Hematopoietic multipotent progenitor cell treated with erythropoietin and hydrocortisone succinate and interleukin-3 and kit ligand, for 4 days (in vitro differentiated cells): ENCODE measurements at regions not wholly inside any gene's neighbourhood (a gene's known extent, or its start where the extent isn't known, plus 50 kb on each side); places are given as distances from the start of the nearest gene placed in this dataset.

Experiments used
- DNase-seq: peaks from one replicate; pipeline ENCODE4 v3.0.0-alpha.2; 2015

DNA sequence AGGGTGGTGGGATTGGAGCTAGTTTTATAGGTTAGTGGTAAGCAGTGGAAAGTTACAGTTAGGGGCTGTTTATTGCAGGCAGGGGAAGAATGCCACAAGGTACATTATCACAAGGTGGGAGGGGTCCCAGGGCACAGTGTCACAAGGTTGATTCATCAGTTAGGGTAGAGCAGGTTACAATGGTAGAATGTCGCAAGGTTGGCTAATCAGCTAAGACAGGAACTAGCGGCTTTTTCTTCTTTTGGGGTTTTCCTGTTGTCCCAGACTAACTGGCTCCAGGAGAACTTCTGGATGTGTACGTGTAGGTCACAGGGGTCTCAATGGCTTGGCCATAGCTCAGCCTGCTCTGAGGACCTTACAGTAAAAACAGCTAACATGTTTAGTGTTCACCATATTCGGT is 1221.1 kb downstream of the SLITRK1 start:
- no peak for DNase-seq

DNA sequence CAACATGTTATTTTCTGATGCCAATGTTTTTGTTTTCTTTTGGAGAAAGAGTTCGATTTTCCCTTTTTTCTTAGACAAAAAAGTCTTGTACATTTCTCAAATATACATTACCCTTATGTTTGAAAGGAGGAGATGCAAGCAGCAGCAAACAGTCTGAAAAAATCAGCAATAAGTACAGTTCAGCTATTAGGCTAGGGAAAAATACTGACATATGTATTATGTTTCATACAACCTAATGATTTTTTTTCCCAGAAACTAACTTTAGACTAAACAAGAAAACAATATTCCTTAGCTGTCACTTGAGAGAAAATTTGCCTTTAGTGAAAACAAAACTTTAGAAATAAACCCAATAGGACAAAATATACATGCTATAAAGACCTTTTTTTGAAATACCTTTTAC is 1223.5 kb downstream of the SLITRK1 start:
- no peak for DNase-seq

DNA sequence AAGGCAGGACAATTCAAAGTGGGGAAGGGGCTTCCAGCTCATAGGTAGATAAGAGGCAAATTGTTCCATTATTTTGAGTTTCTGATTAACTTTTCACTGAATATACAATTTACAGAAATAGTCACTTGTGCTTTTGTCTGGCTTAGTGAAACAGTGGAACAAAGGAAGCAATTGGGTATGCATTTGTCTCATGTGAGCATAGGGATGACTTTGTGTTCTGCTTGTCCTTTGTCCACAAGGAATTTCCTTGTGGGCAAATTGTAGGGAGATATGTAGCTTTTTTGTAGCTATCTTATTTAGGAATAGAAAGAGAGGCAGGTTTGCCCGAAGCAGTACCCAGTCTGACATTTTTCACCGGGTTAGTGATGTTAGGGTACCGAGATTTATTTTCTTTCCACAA is 1224.8 kb downstream of the SLITRK1 start:
- DNase-seq = no peak

DNA sequence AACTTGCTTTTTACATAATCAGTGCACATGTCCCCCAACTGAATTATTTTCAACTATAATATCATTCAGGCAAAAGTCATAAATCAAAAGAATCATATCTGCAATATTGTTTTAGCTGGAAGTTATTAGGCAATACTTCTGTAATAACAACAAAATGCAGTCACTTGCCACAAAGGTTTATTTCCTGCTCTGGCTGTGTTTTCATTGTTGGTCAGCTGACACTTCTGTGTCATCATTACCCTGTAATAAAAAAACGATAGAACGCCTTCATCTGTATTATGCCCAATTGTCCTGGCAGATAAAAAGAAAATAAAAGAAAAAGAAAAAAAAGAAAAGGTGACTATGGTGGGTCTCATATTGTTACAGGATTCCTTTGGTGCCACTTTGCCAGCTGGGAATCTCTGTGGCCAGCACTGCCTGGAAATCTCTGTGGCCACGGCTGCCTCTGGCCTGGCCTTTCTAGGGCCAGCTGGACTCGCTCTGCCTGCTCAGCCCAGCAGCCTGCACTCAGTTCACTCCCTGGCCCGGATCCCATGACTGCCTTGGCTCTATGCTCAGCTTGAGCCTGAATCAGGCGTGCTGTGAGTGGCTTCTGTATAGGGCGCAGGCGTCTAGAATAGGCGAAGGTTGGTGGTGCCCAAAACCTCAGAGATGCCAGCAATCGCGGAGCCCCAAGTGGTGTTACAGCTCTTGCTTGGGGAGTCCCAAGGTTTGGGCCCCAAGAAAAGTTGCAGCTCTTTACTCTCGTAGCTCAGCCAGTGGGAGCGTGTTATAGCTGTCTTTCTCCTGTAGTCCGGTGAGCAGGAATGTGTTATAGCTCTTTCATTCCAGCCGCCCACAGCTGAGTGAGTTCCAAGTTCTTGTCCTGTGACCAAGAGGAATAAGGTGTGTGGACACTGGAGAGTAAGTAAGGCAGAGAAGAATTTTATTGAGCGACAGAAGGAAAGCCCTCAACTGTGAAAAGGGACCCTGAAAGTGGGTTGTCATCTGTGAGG is 1227.1 kb downstream of the SLITRK1 start:
- no peak for DNase-seq

DNA sequence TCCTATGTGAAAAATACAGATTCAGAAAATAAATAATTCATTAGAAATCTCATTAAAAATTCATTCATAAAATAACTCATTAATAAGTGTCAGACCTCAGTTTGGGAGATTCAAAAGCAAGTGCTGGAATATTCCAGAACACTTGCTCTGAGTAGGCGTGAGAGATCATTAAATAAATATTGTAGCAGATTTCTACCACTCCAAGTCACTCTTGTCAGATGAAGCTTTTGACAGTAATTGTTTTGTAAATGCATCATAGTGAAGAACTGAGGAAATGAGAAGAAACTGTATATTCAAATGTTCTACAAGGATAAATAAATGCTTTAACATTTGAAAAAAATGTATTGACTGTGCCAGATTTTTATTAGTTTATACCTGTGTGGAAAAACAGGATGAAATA is 1228.1 kb downstream of the SLITRK1 start:
- no peak for DNase-seq

DNA sequence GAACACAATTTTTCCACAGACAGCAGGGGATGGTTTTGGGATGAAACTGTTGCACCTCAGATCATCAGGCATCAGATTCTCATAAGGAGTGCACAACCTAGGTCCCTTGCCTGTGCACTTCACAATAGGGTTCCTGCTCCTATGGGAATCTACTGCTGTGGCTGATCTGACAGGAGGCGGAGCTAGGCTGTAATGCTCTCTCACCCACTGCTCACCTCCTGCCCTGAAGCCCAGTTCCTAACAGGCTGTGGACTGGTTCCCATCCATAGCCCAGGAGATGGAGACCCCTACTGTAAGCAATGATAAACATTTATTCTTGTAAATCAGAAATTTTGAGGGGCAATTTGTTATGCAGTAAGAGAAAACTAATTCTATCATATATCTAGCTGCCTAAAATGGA is 1234.7 kb downstream of the SLITRK1 start:
- peak; percentile 4 for DNase-seq

DNA sequence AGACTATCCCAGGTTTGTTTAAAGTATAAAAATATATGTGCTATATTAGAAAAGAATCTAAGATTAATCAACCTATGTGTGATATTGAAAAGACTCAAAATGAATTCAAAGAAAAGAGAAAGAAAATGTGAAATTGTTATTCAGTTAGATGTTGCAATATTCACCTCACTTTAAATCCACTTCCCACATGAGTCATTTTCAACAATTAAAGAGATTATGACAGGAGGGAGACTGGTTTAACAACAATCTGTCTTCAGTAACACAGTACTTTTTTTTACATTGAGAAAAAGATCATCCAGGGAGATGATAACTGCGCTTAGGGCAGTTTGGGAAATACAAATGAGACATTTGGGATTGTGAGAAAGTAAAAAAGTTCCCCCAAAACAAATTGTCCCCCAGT is 1246.2 kb downstream of the SLITRK1 start:
- DNase-seq = peak; percentile 6

DNA sequence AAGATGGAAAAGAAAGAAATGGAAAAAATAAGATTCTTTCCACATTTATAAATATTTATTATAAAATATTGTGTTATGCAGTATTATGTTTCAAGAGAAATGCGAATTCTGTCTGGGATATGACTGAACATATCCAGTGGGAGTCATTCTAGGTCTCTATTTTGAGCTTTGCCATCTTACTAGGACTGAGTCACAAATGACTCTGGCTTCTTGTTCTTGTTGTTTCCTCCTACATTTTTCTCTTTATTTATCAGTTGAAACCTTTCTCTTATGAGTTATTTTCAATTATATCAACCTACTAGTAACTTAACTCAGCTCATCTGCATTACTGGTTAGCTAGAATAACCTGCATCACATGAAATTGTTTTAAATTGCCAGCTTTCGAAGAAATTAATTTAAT is 1247.3 kb downstream of the SLITRK1 start:
- DNase-seq = no peak

DNA sequence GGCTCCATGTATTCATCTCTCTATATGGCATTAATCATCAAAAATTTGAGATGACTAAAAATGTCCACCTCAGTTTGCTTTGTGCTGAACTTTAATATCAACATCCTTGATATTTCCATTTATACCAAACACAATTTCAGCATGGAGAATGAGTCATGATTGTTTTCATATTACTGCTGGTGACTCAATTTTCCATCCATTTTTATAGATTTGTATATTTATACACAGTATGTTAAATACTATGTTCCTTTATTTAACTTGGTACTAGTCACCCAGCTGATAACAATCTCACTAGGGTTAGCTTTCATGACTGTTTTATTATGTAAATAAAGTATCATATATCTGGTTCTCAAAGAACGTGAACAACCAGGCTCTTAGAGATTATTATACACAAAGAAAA is 1255.1 kb downstream of the SLITRK1 start:
- no peak for DNase-seq

DNA sequence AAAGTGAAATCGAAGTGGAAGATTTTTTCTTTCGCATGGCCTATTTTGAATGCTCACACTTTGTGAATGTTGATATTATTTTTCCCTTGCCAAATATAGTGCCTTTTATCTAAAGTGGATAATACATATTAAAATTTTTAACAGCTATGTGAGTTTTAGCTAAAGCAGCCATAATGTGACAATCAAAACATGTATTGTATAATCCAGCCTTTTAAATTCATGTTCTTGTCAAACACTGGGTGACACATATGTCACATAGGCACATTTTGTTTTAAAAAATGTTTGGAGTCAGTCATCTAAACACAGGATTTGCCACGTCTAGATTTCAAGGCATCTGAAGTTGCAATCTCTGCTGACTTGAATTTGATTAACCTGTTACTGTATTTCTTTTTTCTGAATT is 1256.6 kb downstream of the SLITRK1 start:
- no peak for DNase-seq

DNA sequence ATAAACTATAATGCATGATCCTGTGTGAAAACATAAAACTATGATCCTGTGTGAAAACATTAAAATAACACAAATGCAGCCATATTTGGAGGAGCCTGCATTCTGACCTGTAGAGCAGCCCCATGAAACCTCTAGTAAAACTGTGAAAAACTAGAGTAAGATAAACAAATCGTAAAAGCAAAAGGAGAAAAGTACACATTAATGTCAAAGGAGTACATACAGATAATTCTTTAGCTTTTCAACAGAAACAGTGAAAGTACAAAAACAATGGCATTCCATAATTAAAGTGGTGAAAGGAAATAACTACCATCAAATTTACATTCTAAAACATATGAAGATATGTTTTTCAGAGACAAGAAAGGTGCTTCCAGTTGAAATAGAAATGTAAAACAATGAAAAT is 1267.2 kb downstream of the SLITRK1 start:
- no peak for DNase-seq

DNA sequence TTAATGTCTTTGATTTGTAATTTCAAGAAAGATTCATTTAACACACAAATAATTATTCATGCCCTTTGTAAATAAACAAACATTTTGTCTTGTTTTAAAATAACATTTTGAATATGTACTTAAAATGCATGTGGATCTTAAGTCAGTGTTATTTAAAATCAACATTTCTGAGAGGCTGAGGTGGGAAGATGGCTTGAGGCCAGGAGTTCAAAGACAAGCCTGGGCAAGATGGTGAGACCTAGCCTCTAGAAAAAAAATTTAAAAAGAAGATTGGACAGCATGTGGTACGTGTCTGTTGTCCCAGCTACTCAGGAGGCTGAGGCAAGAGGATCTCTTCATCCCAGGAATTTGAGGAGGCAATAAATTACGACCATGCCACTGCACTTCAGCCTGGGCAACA is 1268.2 kb downstream of the SLITRK1 start:
- DNase-seq = no peak

DNA sequence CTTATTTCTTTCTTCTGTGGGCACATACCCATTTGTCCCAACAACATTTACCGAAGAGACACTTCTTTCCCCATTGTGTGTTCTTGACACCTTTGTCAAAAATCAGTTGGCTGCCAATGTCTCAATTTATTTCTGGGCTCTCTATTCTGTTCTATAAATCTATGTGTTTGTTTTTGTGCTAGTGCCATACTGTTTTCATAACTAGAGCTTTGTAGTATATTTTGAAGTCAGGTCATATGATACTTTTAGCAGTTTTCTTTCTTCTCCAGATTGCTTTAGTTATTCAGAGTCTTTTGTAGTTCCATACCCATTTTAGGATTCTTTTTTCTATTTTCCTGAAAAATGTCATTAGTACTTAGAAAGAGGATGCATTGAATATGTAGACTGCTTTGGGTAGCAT is 1276.3 kb downstream of the SLITRK1 start:
- no peak for DNase-seq

DNA sequence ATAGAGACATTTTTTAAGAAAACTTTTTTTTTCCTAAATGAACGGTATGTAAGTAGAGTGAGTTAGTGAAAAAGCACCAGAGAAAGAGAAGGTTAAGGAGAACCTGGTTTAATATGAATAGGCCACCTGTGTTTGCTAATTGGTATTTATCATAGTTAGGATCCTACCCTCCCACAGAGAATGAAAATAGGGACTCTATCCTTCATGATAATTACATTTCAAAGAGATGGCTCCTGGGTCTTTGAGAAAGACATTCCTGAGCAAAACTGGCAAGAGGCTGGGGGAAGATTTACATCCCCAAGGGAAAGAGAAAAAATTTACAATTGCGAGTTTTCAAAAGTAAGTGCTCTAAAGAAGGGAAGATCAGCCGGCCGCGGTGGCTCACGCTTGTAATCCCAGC is 1284.5 kb downstream of the SLITRK1 start:
- no peak for DNase-seq

DNA sequence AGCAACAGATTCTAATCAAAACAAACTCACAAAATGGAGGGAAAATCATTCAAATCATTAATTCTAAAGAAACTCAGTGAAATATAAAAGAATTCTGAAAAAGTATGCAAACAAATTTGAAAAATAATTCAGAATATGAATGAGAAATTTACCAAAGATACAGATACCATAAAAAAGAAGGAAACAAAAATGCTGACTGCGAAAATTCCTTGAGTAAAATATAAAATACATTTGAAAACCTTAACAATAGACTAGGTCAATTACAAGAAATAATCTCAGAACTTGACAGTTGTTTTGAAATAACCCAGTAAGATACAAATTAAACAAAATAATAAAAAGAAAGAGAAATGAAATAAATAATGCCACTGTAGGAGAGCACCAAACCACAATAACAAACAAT is 1289.0 kb downstream of the SLITRK1 start:
- no peak for DNase-seq

DNA sequence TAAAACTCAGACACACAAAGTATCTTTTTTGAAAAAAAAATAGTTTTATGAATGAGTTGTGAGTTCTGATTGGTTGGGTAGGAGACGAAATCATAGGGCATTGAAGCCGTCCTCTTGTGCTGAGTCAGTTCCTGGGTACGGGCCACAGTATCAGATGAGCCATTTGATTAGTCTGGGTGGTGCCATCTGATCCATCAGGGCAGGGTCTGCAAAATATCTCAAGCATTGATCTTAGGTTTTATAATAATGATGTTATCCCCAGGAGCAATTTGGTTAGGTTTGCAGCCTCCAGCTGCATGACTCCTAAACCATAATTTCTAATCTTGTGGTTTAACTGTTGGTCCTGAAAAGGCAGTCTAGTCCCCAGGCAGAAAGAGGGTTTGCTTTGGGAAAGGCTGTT is 1310.6 kb downstream of the SLITRK1 start:
- DNase-seq = peak; percentile 48

DNA sequence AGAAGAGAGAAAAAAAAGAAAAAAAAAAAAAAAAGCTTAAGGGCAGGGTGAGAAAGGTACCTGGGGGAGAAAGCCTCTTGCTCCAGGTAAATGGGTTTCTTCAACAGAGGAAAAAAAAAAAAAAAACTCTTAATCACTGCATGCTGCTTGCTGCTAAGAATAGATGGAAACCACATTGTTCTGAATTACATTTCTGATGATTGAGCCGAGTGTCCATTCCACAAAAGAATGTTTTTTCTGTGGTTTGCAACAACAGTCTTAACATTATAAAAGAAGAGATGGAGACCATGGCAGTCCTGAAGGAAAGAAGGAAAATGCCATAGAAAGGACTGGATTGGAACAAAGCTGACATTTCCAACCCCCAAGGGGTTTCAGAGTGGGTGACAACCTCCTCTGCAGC is 1312.7 kb downstream of the SLITRK1 start:
- DNase-seq = no peak

DNA sequence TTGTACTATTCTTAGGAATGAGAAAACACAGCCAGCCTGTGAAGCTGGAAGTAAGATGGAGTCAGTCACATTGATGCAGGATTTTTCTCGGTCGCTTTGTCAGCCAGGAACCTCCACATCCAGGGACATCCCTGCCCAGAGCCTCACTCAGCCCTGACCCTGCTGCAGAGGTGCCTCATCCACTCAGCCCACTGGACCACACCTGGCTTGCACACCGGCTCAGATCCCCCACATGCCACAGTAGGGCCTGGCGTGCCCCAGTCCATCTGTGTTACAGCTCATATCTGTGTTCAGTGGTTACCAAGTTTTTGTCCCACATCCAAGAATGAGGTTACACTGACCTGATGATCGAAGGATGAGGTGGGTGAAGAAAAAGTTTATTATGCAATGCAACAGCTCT is 1315.4 kb downstream of the SLITRK1 start:
- DNase-seq = no peak

DNA sequence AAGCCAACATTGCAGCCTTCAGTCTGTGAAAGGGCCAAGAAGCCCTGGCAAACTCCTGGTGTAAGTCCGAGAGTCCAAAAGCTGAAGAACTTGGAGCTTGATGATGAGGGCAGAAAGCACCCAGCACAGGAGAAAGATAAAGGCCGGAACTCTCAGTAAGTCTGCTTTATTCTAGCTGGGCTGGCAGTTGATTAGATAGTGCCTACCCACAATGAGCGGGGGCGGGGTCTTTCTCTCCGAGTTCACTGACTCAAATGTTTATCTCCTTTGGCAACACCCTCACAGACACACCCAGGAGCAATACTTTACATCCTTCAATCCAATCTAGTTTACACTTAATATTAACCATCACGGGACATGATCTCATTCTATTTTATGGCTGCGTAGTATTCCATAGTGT is 1317.1 kb downstream of the SLITRK1 start:
- DNase-seq = peak; percentile 89

DNA sequence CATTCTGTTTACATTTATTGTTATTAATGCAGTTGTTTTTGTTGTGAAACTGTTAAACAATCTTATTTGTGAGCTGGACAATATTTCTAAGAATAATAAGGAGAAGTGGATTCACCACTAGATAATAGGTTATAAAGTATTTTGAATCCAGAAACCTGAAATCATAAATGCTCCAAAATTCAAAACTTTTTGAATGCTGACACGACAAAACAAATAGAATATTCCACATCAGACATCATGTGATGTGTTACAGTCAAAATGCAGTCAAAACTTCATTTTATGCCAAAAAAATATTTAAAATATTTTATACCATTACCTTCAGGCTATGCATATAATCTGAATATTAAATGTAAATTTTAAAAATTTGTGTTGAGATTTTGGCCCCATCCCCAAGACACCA is 1321.4 kb downstream of the SLITRK1 start:
- no peak for DNase-seq

DNA sequence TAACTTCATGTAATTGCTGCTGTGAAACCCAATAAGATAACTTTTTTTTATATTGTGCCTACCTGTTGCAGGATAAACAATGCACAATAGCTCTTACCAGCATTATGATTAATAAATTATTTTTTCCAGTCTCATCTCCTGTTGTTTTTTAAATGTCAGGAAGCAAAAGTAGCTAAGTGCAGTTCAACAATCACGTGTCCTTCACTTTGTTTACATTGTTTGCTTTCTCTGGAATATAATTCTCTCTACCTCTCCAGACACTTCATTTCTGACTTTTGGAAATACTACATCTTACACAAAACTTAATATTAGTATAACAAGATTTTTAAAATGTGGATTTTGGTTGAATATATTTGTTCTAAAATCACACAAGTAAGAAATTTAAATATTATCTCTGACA is 1359.4 kb downstream of the SLITRK1 start:
- no peak for DNase-seq

DNA sequence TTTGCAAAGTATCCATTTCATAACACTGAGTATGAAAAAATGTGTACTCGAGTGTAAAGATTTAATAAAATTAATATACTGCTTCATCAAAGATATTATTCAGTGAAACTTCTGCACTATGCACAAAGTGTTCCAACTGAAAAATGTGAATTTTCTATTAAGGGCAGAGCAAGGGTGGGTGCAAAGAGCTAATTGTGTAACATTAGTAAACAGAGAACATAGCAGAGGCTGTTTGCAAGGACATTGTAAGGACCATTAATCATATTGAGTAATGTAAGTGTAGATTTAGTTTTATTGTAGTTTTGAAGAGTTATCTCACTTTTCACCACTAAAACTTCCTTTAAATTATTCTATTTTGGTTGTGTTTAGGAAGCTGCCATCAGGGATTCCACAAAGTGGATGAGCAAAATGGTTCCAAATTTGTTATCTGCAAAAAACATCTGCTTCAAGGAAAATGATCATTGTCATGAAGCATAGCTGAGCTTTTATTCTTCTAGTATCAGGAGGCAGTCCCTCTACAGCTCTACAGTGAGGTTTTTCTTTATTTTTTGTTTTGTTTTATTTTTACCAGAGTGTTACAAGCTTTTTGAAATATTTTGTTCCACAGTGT is 1375.4 kb downstream of the SLITRK1 start:
- peak; percentile 51 for DNase-seq

DNA sequence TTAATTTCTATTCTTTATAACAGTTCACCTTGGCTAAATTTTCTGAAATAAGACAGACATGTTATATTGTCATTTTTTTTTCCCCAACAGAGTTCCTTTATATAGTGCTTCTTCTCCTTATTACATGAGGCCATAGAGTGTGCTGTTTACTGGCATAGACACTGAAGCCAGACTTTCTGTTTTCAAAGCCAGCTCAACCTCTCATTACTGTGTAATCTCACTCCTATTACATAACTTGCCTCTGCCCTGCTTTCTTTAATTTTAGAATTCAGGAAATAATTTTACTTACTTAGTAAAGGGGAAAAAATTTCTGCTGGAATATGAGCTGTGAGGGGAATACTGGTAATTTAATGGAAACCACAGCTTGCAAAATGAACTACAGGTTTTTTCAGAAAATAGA is 1380.4 kb downstream of the SLITRK1 start:
- no peak for DNase-seq

DNA sequence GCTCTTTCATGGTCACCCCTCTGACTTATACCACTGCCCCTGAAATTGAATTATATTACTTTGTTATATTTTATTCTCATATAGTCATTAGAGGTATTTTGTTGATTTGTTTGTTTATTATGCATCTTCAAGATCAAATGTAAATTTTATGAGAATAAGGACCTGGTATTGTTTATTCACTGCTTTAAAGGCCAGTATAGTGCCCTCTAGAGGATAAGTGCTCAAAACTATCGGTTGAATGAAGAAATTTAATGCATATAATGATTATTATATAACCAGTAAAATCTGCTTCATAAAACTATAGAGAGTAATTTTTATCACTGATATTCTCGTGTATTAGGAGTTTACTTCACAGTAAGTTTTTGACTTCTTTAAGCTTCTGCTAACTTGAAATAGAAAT is 1401.9 kb downstream of the SLITRK1 start:
- peak; percentile 43 for DNase-seq

DNA sequence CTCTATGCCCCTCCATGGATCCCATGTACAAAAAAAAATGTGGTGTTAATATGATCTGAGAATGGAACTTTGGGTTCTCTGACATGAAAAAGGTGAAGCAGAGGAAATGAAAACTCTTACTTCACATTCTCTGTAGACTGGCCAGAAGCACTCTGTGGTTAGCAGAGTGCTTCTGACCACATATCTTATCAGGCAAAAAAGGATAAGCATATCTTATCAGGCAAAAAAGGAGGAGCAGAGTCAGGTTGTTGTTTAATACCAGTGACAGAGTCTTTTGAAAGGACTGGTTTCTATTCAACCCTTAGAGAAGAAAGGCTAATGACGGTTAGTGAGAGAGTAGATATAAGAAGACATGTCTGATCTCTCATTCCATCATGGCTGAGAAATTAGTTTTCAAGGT is 1404.8 kb downstream of the SLITRK1 start:
- peak; percentile 76 for DNase-seq
